Mucosa of gallbladder (tissue), 1 donor: ENCODE measurements at regions not wholly inside any gene's neighbourhood (a gene's known extent, or its start where the extent isn't known, plus 50 kb on each side); places are given as distances from the start of the nearest gene placed in this dataset.
"Not testable (repeated sequence)": the region's sequence is repeated elsewhere in the genome, so short reads cannot be mapped to it uniquely, and the experiment has no call there.

ENCODE experiments used
- DNase-seq: peaks from one replicate; pipeline ENCODE4 v3.0.0-alpha.2; 2020; ENCODE audit warnings: low spot score
- donor health status: DM: no; HTN: no; CAD: no.

DNA sequence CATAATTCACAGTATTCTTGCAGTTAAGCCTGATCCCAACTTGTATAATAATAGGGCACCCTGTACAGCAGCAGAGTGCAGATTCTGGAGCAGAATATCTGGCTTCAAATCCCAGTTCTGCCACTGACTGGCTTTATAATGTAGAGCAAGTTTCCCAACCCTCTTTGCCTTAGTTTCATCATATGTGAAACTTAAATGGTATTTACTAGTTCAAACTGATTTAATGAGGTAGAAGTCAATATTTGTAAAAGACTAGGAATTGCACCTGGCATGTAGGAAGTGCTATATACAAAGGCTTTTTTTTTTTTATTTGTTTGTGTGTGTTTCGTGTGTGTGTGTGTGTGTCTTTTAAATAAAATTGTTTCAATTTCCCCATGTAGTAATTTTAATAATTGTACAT lies 125.9 kb downstream of the CCER1 start:
- no peak for DNase-seq

DNA sequence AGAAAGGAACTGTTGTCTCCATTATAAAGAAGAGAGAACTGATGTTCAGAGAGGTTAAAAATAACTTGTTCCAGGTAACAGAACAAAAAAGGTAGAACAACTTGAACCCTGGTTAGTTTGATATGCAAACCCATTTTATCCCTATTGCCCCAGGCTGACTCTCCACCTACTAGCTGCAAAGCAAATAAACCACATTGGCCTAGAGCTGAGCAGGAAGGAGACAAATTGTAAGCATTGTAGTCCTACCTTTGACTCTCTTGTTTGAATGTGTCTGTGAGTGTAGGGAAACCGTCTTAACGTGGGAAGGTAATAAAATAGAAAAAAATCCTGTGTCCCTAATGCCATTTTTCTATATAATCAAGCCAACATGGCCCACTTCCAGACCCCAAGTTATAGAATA lies 126.4 kb downstream of the CCER1 start:
- DNase-seq: no peak

DNA sequence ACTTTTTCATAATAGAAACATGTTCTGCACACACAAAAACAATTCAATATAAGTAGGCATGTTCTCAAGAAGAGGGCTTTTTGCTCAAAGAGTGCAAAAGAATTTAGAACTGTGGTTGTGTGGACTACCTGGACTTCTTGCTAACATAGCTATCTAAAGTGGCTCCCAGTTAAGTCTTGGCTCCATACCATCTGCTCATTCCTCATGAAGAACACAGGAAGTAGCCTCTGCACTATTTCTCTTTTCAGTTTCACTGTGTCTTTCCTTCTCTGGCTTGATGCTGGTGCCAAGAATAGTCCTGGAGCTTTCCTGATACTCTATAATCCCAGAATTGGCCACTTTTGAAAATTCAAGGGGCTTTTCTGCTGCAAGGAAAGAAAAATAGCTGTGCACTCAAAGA lies 127.4 kb downstream of the CCER1 start:
- no peak for DNase-seq

DNA sequence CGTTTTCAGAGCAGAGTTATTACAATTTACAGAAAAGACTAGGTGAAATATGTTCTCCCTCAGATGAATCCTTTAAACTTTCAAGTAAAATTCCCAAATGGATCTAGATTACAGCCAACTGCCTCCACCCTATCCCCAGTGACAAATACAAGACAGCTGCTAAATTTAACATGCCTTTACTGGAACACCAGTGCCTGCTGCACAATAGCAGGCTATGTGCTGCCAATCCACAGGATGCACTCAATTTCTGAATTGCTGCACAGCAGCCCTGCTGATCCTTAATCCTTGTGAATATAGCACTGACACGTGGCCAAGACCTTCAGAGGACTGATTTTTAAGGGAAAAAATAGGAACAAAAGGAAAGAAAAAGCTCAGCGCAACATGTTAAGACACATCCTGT lies 128.9 kb downstream of the CCER1 start:
- no peak for DNase-seq

DNA sequence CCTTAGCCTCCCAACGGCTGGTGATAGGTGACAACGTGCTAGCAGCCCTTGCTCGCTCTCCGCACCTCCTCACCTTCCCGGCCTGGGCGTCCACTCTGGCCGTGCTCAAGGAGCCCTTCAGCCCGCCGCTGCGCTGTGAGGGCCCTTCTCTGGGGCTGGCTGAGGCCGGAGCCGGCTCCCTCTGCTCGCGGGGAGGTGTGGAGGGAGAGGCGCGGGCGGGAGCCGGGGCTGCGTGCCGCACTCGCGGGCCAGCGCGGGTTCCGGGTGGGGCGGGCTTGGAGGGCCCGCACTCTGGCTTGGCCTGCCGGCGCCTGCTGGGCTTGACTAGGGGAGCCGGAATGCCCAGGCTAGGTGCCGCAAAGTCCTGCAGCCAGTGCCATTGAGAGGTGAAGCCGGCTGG lies 131.1 kb downstream of the CCER1 start:
- DNase-seq: no peak

DNA sequence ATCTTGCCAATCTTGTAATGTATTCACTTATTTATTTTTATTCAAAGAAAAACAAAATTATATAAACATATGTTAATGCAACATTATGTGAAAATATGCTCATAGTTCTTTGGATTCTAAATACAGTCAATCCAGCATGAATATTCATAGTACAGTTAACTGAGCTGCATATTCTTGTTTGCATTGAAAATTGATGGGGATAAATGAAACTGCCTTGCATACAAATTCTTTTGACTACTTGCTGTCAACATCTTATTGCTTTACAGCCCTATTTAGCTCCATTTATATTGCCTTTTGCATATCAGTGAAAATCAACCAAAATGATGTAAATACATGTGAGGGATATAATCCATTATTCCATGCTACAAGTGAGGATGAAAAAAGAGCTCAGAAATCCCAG lies 135.3 kb downstream of the CCER1 start:
- DNase-seq: no peak

DNA sequence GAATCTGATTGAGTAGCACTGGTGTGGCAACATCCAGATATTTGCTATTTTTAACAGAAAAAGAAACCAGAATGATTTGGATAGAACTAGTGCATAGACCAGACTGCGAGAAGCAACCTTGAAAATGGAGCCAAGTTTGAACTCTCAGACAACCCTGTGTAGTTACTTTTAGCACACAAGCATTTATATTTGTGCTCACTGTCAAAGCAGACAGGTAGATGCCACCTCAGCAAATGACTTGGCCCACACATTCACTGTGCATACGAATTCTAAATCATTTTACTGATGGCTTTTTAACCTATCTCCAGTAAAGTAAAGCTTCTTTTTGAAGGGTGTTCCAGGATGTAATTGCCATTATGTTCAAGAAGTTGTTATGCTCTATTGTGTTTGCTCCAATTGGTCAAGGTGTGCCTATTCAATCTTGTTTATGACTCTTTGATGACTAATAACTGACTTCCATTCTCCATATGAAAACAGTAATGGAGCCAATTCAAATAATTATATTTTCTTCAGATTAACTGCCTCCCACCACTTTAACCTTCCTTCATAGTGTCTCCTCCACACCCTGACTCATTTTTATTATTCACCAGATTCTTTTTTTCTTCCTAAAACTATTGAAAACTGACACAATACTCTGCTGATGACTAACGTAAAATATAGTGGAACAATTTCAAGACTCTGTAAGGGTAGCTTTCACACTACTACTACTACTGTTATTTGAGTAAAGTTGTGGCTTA lies 138.5 kb downstream of the CCER1 start:
- no peak for DNase-seq

DNA sequence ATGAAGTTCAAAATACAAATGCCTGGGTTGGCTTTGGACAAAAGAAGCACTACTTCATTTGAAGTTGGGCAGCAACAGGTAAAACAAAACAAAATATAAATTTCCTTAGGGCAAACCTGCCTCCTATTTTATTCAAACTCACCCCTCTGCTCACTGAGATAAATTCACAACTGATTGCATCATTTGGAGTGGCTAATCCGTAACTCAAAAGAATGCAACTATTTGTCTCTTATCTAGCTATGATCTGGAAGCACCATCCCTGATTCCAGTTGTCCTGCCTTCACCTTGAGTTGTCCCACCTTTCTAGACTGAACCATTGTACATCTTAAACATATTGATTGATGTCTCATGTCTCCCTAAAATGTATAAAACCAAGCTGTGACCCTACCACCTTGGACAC lies 145.0 kb downstream of the CCER1 start:
- no peak for DNase-seq

DNA sequence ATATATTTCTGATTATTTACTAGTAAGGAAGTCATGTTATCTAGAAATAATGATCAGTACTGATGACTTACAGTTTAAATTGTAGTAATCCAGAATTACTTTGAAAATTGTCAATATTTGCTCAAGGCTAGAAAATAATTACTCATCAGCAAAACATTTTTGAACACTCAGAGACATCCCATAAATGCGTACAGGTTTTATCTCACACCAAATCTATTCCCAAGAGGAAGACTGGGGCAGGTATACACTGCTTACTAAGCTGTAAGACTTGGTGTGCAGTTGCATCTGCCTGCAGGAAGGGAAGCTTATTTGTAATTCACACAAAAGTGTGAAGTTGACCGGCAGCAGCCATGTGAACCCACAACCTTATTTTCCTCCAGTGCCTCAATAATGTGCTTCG lies 146.4 kb downstream of the CCER1 start:
- DNase-seq: no peak

DNA sequence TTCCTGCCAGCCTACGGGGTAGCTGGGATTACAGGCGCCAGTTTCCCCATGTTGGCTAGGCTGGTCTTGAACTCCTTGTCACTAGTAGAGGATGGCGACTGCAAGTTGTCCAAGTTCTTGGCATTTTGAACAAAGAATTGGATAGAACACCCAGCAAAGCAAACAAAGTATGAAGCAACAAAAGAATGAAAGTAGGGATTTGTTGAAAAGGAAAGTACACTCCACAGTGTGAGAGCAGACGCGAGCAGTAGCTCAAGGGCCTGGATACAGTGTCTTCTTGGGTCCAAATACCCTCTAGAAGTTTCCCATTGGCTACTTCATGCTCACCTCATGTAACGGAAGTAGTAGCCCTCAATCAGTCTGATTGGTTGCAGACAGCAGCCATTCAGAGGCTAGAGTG lies 152.2 kb downstream of the CCER1 start:
- no peak for DNase-seq

DNA sequence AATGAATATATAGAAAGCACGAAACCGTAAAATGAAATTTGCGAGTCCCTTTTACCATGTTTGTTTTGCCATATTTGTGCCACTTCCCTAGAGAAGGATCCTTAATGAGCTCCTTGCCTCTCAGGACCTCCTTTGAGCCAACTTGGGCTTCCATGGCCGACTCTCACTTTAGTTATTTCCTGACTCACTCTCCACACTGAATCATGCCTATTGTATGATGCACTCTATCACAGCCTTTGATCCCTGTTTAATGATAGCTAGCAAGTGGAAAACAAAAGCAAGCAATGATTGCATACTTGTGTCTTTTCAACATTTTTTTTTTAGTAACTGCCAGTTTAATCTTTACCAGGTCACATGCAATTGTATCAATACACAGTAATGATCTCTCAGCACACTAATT lies 153.2 kb downstream of the CCER1 start:
- no peak for DNase-seq

DNA sequence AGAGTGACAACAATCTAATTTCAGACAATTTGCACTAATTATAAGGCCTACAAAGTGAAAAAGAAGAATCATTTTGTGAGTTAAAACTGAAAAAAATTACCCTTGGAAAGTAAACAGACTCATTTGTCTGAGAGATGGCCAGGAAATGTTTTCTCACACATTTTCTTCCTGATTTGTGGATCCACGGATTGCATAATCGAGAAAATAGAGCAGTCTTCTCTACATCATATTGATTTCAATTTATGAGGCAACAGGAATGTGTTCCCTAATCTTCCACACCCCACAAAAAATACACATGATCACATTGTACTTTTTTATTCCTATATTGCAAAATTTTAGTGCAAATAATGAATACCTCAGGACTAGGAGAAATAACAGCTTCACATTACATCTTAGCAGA lies 160.8 kb downstream of the CCER1 start:
- DNase-seq: no peak

DNA sequence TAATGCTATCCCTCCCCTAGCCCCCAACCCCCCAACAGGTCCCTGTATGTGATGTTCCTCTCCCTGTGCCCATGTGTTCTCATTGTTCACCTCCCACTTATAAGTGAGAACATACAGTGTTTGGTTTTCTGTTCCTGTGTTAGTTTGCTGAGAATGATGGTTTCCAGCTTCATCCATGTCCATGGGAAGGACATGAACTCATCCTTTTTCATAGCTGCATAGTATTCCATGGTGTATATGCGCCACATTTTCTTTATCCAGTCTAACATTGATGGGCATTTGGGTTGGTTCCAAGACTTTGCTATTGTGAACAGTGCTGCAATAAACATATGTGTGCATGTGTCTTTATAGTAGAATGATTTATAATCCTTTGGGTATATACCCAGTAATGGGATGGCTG lies 162.3 kb downstream of the CCER1 start:
- not testable (repeated sequence) for DNase-seq

DNA sequence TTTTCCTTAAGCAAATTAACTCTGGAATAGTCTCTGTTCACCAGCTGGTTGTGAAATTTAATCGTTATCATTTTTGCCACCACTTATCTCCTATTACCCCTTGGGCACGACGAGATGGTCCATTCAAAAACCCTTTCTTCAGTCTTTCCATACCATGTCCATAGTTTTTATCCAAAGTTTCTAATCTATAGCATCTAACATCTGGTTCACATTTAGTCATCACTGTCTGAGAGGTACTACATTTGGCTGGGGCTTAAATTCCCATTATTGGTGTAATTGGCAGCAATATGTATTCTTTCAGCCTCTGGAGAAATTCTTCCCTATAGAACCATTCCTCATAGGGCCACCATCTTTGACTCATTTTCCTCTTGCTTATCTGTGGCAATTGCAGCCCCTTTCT lies 163.5 kb downstream of the CCER1 start:
- no peak for DNase-seq

DNA sequence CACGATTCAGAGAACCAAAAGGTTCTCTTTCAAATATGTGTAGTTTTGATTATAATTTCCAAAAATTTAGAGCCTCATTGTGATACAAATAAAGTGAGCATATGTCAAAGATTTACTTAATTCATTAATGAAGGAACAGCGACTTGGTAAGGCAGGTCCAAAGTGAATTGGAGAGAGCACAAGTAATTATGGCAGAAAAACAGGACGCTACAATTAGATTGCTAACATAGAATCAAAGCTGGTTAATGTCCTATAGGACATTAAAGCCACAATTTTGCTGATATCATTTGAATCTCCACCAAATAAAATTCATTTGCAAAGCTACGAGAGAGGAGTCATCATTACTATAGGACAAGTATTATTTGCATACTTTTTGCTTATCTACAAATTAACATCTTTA lies 164.2 kb downstream of the CCER1 start:
- no peak for DNase-seq

DNA sequence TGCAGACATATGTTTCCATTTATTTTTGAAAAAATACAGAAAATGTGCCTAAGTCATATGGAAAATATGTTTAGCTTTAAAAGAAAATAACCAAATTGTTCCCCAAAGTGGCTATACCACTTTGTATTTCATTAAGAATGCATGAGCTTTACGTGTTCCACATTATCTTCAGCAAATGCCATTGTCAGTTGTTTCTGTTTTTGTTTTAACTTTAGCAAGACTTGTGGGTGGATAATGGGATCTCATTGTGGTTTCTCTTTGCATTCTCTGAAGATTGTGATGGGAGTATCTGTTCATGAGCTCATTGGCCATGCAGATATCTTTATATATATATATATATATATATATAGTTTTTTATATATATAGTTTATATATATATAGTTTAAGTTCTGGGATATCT lies 181.5 kb downstream of the CCER1 start:
- no peak for DNase-seq

DNA sequence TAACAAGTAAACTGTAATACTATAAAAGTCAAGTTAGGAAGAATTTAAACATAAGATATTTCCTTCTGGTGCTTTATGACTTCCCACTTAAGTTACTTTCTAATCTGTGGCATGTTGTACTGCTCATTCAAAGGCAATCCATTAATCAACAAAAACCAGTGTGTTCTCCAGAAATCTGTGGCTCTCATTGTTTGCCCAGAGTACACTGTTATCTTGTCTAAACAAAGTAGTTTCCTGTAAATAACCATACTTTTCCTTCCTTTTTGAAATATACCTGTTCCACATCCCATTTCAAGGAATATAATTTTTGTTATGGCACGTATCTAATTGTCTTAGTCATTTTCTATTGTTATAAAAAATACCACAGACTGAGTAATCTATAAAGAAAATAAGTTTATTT lies 184.1 kb downstream of the CCER1 start:
- no peak for DNase-seq

DNA sequence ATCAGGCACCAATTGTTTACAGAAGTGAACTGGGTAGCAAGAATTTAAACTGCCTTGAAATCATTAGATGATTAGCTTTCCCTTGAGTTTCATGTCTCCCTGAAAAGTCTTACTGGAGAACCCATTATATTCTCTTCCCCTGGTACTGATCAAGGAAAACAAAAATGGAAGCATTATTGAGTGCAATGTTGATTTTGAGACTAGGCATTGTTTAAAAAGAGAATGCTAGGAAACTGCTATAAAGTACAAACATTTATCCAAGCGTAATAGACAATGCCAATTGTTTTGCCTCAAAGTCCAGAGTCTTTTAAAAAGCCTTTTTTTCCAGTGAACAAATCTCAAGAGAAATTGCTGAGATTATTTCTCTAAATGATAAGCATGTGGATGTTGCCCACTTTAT lies 197.0 kb downstream of the CCER1 start:
- DNase-seq: no peak

DNA sequence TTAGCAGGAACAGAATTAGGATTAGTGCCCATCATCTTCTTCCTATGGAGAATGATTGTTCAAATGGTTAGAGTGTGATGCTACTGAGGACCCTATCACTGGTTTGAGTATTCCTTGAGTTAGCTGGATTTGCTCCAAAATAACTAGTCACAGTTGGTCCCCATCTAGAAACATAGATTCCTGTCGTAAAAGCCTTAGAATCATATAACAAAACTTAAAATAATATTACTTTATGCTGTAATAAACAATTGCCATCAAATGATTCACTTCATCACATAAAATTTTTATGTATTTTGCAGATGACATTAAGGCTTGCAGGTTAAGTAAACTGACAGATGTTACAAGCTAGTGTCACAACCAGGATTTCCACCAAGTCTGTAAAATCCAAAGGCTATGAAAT lies 209.8 kb downstream of the CCER1 start:
- DNase-seq: no peak

DNA sequence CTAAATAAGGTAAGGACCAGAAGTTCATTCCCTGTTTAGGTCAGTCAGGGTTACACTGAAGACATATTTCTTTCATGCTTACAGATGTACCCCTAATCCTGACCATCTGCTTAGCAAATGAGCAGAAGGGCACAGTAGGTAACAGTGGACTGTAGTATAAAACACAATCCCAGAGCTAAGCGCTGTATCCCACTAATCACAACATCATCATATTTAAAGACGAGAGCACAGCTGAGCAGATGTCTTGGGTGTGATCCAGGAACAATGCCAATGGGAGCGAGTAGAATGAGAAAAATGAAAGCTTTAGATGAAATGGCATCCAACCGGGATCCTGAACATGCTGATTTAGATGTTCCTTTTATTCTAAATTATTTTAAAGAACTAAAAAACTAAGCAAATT lies 213.4 kb downstream of the CCER1 start:
- DNase-seq: no peak

DNA sequence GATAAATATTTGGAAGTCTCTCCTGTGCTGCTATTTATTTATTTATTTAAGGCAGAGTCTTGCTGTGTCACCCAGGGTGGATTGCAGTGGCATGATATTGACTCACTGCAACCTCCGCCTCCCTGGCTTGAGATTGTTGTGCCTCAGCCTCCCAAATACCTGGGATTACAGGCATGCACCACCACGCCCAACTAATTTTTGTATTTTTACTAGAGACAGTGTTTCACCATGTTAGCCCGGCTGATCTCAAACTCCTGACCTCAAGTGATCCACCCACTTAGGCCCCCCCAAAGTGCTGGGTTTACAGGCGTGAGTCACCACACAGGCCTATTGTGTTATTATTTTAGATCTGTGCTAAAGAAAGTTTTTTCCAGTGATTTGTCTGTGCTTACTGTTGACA lies 225.2 kb downstream of the CCER1 start:
- DNase-seq: no peak

DNA sequence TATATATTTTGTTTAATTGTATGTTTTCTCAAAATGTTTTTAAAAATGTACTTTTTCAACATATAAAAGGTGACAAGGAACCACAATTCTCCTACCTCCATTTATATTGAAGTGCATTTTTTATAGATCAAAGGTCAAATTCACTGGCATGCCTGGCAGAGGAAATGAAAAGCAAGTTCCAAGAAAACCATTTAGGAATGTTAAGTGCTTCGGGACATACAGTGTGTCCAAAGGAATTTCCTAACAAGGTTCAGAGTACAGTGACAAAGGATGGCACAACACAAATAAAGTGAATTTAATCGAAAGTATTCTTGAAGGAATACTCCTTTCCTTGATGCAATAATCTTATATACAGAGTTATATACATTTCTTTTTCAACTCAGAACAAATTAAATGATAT lies 242.3 kb downstream of the CCER1 start:
- DNase-seq: no peak

DNA sequence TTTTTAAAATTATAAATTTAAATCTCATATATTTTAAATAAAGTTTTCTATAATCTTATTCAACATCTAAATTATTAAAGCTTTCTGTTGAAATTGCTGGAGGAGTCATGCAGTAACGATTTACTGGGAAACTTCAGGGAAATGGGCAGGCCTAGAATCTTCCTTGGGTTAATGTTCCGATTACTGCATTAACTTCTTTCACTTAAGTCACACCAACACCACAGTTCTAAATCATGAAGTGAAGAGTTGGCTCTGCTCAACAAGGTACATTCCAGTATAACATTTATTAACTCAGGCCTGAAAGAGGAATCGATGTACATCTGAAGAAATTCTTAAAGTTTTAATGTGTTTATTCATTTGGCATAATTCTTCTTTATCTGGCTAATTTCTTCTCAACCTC lies 244.3 kb downstream of the CCER1 start:
- no peak for DNase-seq

DNA sequence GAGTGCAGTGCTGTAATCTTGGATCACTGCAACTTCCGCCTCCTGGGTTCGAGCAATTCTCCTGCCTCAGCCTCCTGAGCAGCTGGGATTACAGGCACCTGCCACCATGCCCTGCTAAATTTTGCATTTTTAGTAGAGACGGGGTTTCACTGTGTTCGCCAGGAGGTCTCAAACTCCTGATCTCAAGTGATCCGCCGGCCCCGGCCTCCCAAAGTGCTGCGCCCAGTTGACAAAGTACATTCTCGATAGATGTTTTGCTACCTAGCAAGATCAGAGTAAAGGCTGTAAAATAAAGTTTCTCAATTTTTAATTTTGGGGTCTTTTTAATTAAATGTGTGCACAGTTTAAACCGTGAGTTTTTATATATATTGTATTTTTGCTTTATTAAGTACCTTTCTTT lies 248.9 kb downstream of the CCER1 start:
- DNase-seq: no peak

DNA sequence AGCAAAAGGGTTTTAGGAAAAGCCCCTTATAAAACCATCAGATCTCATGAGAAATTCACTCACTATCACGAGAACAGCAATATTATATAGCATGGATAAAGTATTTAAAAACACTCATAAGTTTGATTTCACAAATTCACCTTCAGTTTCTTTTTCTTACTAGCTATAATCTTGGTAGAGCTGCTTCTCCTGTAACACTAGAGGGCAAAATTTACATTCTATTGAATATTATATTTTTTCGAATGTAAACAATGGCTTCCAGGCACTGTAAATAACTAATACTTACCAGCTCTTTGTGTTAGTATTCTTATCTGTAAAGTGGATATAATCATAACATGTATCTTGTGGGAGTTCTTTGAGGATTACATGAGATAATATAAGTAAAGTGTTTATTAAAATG lies 259.6 kb downstream of the CCER1 start:
- no peak for DNase-seq
